Smooth muscle cell (in vitro differentiated cells): ENCODE measurements at regions not wholly inside any gene's neighbourhood (a gene's known extent, or its start where the extent isn't known, plus 50 kb on each side); places are given as distances from the start of the nearest gene placed in this dataset.

Experiments used
- DNase-seq: peaks from one replicate; lab custom pipeline; 2025; ENCODE audit not compliant: unreplicated experiment; lab: John Stamatoyannopoulos, UW
- H2AFZ ChIP-seq: fragments of 200-600 bp; sonication (generic); 2 replicates; pipeline ENCODE4 v1.6.0; 2016; ENCODE audit warnings: antibody characterized with exemption, low read depth, mild to moderate bottlenecking
- H3F3A ChIP-seq: fragments of 200-600 bp; sonication (generic); 2 replicates; pipeline ENCODE4 v1.6.0; 2017; ENCODE audit warnings: antibody characterized with exemption, low read depth
- H3K27ac ChIP-seq: fragments of 200-600 bp; sonication (generic); 2 replicates; pipeline ENCODE4 v1.5.1; 2016; ENCODE audit warnings: low read depth, mild to moderate bottlenecking
- H3K27me3 ChIP-seq: fragments of 200-600 bp; sonication (generic); 2 replicates; pipeline ENCODE4 v1.6.1; 2016; ENCODE audit warnings: low read depth, mild to moderate bottlenecking
- H3K36me3 ChIP-seq: fragments of 200-600 bp; sonication (generic); 2 replicates; pipeline ENCODE4 v1.5.1; 2016; ENCODE audit warnings: low read depth
- H3K4me1 ChIP-seq: fragments of 200-600 bp; sonication (generic); 2 replicates; pipeline ENCODE4 v1.5.1; 2016; ENCODE audit warnings: low read depth
- H3K4me2 ChIP-seq: fragments of 200-600 bp; sonication (generic); 2 replicates; pipeline ENCODE4 v1.6.0; 2016; ENCODE audit warnings: mild to moderate bottlenecking
- H3K4me3 ChIP-seq: fragments of 200-600 bp; sonication (generic); 2 replicates; pipeline ENCODE4 v1.5.1; 2016; ENCODE audit warnings: mild to moderate bottlenecking
- H3K79me2 ChIP-seq: fragments of 200-600 bp; sonication (generic); 2 replicates; pipeline ENCODE4 v1.6.0; 2016; ENCODE audit warnings: low read depth, mild to moderate bottlenecking
- H3K9ac ChIP-seq: fragments of 200-600 bp; sonication (generic); 2 replicates; pipeline ENCODE4 v1.6.0; 2016; ENCODE audit warnings: low read depth
- H3K9me3 ChIP-seq: fragments of 200-600 bp; sonication (generic); replicated peaks from 2 replicates; pipeline ENCODE4 v1.5.1; 2016; ENCODE audit warnings: low read depth
- H4K20me1 ChIP-seq: fragments of 200-600 bp; sonication (generic); 2 replicates; pipeline ENCODE4 v1.6.0; 2016; ENCODE audit warnings: low read depth
- WGBS: methylation state at CpG from one replicate; pipeline ENCODE4 v1.1.7; 2016; ENCODE audit warnings: low lambda C conversion rate; 5-methylcytosine and 5-hydroxymethylcytosine counted together
- TF ChIP-seq, protein P1 (sequence below): fragments of 200-600 bp; sonication (generic); IDR thresholded peaks from 2 replicates; pipeline ENCODE4 v1.5.1; 2017; ENCODE audit warnings: borderline replicate concordance, mild to moderate bottlenecking, antibody characterized with exemption; ENCODE audit not compliant: insufficient read depth, poor library complexity, severe bottlenecking

DNA sequence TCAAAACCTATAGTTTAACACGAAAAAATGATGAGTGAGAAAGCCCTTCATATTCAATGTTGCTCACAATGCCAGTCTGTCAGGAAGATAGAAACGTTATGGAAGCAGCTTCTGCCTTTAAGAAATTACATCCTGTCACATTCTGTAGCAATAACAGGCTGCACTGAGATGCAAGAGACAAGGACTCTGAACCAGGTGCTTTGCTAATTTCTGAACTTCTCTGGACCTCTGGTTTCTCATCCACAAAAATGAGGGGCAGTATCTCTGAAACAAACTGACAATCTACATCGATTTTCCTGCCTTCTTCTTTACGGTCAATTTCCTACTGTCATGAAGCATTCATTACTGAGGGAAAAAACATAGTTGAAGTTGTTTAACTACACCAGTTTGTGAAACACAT is 234.0 kb downstream of the SNX13 start:
- Histone ChIP-seq H3K27ac (no peak overlapping the region), H3K4me3 (no peak overlapping the region), H3K79me2 (no peaks in the 10 kb centered on the region), H3K9me3 (no peaks in the 10 kb centered on the region), H3K4me2 (no peak overlapping the region), H3K9ac (no peak overlapping the region), H3F3A (no peaks in the 10 kb centered on the region), H3K4me1 (peaks cover 4% of the 10 kb centered on the region), H3K36me3 (no peaks in the 10 kb centered on the region), H3K27me3 (no peaks in the 10 kb centered on the region), H4K20me1 (no peaks in the 10 kb centered on the region), H2AFZ (peak overlapping the region; percentile 56)
- TF ChIP-seq, protein P1, sequence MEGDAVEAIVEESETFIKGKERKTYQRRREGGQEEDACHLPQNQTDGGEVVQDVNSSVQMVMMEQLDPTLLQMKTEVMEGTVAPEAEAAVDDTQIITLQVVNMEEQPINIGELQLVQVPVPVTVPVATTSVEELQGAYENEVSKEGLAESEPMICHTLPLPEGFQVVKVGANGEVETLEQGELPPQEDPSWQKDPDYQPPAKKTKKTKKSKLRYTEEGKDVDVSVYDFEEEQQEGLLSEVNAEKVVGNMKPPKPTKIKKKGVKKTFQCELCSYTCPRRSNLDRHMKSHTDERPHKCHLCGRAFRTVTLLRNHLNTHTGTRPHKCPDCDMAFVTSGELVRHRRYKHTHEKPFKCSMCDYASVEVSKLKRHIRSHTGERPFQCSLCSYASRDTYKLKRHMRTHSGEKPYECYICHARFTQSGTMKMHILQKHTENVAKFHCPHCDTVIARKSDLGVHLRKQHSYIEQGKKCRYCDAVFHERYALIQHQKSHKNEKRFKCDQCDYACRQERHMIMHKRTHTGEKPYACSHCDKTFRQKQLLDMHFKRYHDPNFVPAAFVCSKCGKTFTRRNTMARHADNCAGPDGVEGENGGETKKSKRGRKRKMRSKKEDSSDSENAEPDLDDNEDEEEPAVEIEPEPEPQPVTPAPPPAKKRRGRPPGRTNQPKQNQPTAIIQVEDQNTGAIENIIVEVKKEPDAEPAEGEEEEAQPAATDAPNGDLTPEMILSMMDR: no peak
- DNase-seq: no peak
- 66% methylated on average over 4 of the region's 4 CpGs for WGBS

DNA sequence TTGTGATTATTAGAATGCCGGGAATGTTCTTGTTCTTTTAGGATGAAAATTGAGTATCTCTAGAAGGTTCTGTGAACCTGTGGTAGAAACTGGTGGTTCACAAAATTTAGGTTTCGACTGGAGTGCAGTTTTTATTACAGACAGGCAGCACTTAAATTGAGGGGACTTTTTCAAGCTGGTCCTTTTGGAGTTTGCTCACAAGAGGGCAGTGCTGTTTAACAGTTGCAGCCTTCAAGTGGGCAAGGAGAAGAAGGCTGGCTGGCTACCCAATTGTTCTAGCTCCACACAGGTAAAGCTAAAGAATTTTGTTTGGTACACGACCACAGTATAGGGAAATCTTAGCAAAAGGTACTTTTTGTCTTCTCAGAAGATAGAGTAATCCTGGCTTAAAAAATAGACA is 233.6 kb downstream of the SNX13 start:
- DNase-seq: no peak
- TF ChIP-seq, protein P1: peak; percentile 67
- H3K9me3 ChIP-seq: no peaks in the 10 kb centered on the region
- H3K79me2 ChIP-seq: no peaks in the 10 kb centered on the region
- no peak overlapping the region for H3K4me2 ChIP-seq
- H3K27ac ChIP-seq: no peak overlapping the region
- H4K20me1 ChIP-seq: no peaks in the 10 kb centered on the region
- H3K9ac ChIP-seq: no peak overlapping the region
- H3K36me3 ChIP-seq: no peaks in the 10 kb centered on the region
- H2AFZ ChIP-seq: peak overlapping the region; percentile 56
- no peak overlapping the region for H3K4me3 ChIP-seq
- 27% methylated on average over 3 of the region's 3 CpGs for WGBS
- no peaks in the 10 kb centered on the region for H3F3A ChIP-seq
- H3K27me3 ChIP-seq: no peaks in the 10 kb centered on the region
- peaks cover 4% of the 10 kb centered on the region for H3K4me1 ChIP-seq

DNA sequence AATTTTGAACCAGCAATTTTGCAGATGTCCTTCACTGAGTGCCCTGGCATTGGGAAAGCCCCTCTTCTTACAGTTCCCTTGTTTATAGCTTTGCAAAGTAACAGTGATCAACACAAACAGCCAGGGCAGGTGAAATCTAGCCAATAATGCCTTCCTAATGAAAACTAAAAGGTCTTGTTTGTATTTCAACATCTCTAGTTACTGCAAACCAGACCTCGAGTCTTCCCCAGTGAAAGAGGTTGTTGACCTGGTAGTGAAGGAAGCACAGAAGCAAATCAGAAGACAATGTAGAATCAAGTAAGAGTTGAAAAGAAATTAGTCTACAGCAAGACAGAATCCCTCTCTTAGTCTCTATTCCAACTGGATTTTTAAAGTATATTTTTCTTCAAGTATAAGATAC is 231.2 kb downstream of the SNX13 start:
- H3K4me3 ChIP-seq: no peak overlapping the region
- TF ChIP-seq, protein P1: no peak
- H3K9ac ChIP-seq: no peak overlapping the region
- no peaks in the 10 kb centered on the region for H3K79me2 ChIP-seq
- no peaks in the 10 kb centered on the region for H3K9me3 ChIP-seq
- no peaks in the 10 kb centered on the region for H4K20me1 ChIP-seq
- H3F3A ChIP-seq: no peaks in the 10 kb centered on the region
- WGBS: 78% methylated on average over 1 of the region's 1 CpG
- H3K36me3 ChIP-seq: no peaks in the 10 kb centered on the region
- no peak overlapping the region for H3K27ac ChIP-seq
- no peaks in the 10 kb centered on the region for H3K27me3 ChIP-seq
- no peak overlapping the region for H3K4me2 ChIP-seq
- H2AFZ ChIP-seq: peak overlapping the region; percentile 19
- no peak for DNase-seq
- H3K4me1 ChIP-seq: peaks cover 4% of the 10 kb centered on the region

DNA sequence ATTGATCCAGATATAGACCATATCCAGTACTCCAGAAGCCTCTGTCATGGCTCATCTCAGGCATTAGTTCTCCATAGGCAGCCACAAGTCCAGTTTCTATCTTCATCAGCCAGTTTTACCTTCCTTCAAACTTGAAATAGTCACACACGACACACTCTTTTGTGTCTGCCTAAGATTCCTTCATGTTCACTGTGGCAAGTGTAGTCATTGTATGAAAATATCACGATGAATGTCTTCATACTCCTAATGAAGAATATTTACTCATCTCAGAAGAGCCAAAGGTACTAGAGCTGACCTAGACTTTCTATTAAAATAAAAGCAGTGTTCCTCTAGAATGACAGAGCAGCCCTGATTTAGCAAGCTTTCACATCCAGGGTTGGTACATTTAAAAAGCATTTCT is 230.7 kb downstream of the SNX13 start:
- H2AFZ ChIP-seq: peak overlapping the region; percentile 19
- WGBS: 79% methylated on average over 2 of the region's 2 CpGs
- H3F3A ChIP-seq: no peaks in the 10 kb centered on the region
- no peak overlapping the region for H3K9ac ChIP-seq
- no peak overlapping the region for H3K4me2 ChIP-seq
- H3K36me3 ChIP-seq: no peaks in the 10 kb centered on the region
- no peaks in the 10 kb centered on the region for H3K9me3 ChIP-seq
- no peak overlapping the region for H3K4me3 ChIP-seq
- no peak overlapping the region for H3K27ac ChIP-seq
- H3K4me1 ChIP-seq: peaks cover 4% of the 10 kb centered on the region
- no peaks in the 10 kb centered on the region for H4K20me1 ChIP-seq
- TF ChIP-seq, protein P1: no peak
- no peaks in the 10 kb centered on the region for H3K27me3 ChIP-seq
- no peaks in the 10 kb centered on the region for H3K79me2 ChIP-seq
- no peak for DNase-seq
